GM12878 (cell line): ENCODE measurements at regions not wholly inside any gene's neighbourhood (a gene's known extent, or its start where the extent isn't known, plus 50 kb on each side); places are given as distances from the start of the nearest gene placed in this dataset.

ENCODE experiments used
- ATAC-seq: fragments of 200-7000 bp; cut with Tn5 transposase; 3 replicates; pipeline ENCODE4 v1.9.1; 2020; ENCODE audit warnings: mild to moderate bottlenecking, moderate library complexity
- BruUV-seq: library from RNA; stranded (reverse); fragments of 400-500 nt; replicated peaks from 2 replicates; lab custom pipeline; 2021; lab: Mats Ljungman, UMichigan
- CTCF ChIA-PET: fragments of 300-600 bp; sonication (Branson Sonifier 250); formaldehyde crosslinking; extraction: SDS; loops from one replicate; lab custom pipeline; 2021; ENCODE audit warnings: inconsistent platforms; lab: Yijun Ruan, JAX
- POLR2A ChIA-PET: fragments of 350-600 bp; formaldehyde crosslinking; extraction: SDS; loops from one replicate; lab custom pipeline; 2021; ENCODE audit warnings: inconsistent platforms; lab: Charles Lee
- RAD21 ChIA-PET: fragments of 300-600 bp; sonication (Branson Sonifier 250); formaldehyde crosslinking; loops from one replicate; lab custom pipeline; 2023; ENCODE audit warnings: antibody characterized with exemption; ENCODE audit not compliant: unreplicated experiment; lab: Charles Lee
- SMC1A ChIA-PET: fragments of 300-600 bp; sonication (Branson Sonifier 250); formaldehyde crosslinking; loops from one replicate; lab custom pipeline; 2023; ENCODE audit not compliant: unreplicated experiment, uncharacterized antibody; lab: Charles Lee
- DNase-seq: peaks from one replicate; pipeline ENCODE4 v3.0.0-alpha.2; 2011; ENCODE audit warnings: low read depth, low spot score
- FAIRE-seq: peaks from 3 replicates; lab custom pipeline; 2011; peaks lifted over from hg19 to GRCh38; lab: Jason Lieb, UNC
- H2AFZ ChIP-seq: 2 replicates; pipeline ENCODE4 v1.6.0; 2011; ENCODE audit warnings: low read depth, low read length, control low read depth; ENCODE audit not compliant: control insufficient read depth
- H3K27ac ChIP-seq: 2 replicates; pipeline ENCODE4 v1.5.1; 2011; ENCODE audit warnings: control low read depth; ENCODE audit not compliant: control insufficient read depth, insufficient read depth
- H3K27me3 ChIP-seq, 2 experiments: replicated peaks in 1 of 2; 2 replicates each; pipeline versions ENCODE4 v1.6.0 to v1.6.1; 2011; ENCODE audit warnings: low read length in 1 of 2; ENCODE audit not compliant: control insufficient read depth in 2 of 2, insufficient read depth in 2 of 2
- H3K36me3 ChIP-seq, 2 experiments: 2 replicates each; pipeline ENCODE4 v1.5.1; 2011; ENCODE audit warnings: low read length in 1 of 2; ENCODE audit not compliant: control insufficient read depth in 2 of 2, insufficient read depth in 2 of 2
- H3K4me1 ChIP-seq: 2 replicates; pipeline ENCODE4 v1.6.1; 2011; ENCODE audit warnings: mild to moderate bottlenecking, low read length, moderate library complexity, mixed read lengths; ENCODE audit not compliant: control insufficient read depth, insufficient read depth
- H3K4me2 ChIP-seq: 2 replicates; pipeline ENCODE4 v1.6.0; 2011; ENCODE audit warnings: control low read depth; ENCODE audit not compliant: control insufficient read depth, insufficient read depth
- H3K4me3 ChIP-seq: fragments of 200-600 bp; sonication (generic); 2 replicates; pipeline ENCODE4 v1.5.1; 2016
- H3K79me2 ChIP-seq: 2 replicates; pipeline ENCODE4 v1.6.0; 2011; ENCODE audit warnings: low read length; ENCODE audit not compliant: control insufficient read depth, insufficient read depth
- H3K9ac ChIP-seq: 2 replicates; pipeline ENCODE4 v1.8.0; 2011; ENCODE audit warnings: low read length, control low read depth, mixed read lengths; ENCODE audit not compliant: control insufficient read depth, insufficient read depth
- H3K9me3 ChIP-seq: replicated peaks from 3 replicates; pipeline ENCODE4 v1.5.1; 2011; ENCODE audit warnings: mild to moderate bottlenecking, low read length; ENCODE audit not compliant: control insufficient read depth, insufficient read depth
- H4K20me1 ChIP-seq: 2 replicates; pipeline ENCODE4 v1.6.0; 2011; ENCODE audit not compliant: control insufficient read depth, insufficient read depth
- BMI1 ChIP-seq: fragments of 450-650 bp; IDR thresholded peaks from 2 replicates; pipeline ENCODE4 v1.6.1; 2016; ENCODE audit warnings: mild to moderate bottlenecking, moderate library complexity, borderline replicate concordance
- CEBPB ChIP-seq, 2 experiments: fragments of 150-350 bp in 1 of 2; IDR thresholded peaks; 2 replicates each; pipeline ENCODE4 v1.6.1; 2012 to 2014; ENCODE audit warnings: low read depth in 2 of 2, low read length in 2 of 2, borderline replicate concordance in 1 of 2, inconsistent platforms in 1 of 2
- CHD1 ChIP-seq: IDR thresholded peaks from 2 replicates; pipeline ENCODE4 v1.6.1; 2012; ENCODE audit warnings: low read depth, low read length, improper control_type of control experiment
- CREM ChIP-seq: IDR thresholded peaks from 2 replicates; pipeline ENCODE4 v1.6.1; 2014; ENCODE audit warnings: antibody characterized with exemption, low read depth
- ESRRA ChIP-seq: IDR thresholded peaks from 2 replicates; pipeline ENCODE4 v1.6.1; 2012; ENCODE audit warnings: mild to moderate bottlenecking, low read length, improper control_type of control experiment
- KLF5 ChIP-seq: fragments of 450-650 bp; IDR thresholded peaks from 2 replicates; pipeline ENCODE4 v1.6.1; 2014; ENCODE audit warnings: mild to moderate bottlenecking; ENCODE audit not compliant: partially characterized antibody
- MTA2 ChIP-seq: fragments of 450-650 bp; IDR thresholded peaks from 2 replicates; pipeline ENCODE4 v1.6.1; 2016; ENCODE audit warnings: low read depth, mild to moderate bottlenecking, moderate library complexity
- NFXL1 ChIP-seq: fragments of 450-650 bp; IDR thresholded peaks from 2 replicates; pipeline ENCODE4 v1.6.1; 2017; ENCODE audit warnings: antibody characterized with exemption, mild to moderate bottlenecking, borderline replicate concordance
- SIN3A ChIP-seq: IDR thresholded peaks from 2 replicates; pipeline ENCODE4 v1.6.1; 2012; ENCODE audit warnings: low read depth, low read length, improper control_type of control experiment
- SMAD5 ChIP-seq: IDR thresholded peaks from 2 replicates; pipeline ENCODE4 v1.6.1; 2016; ENCODE audit warnings: antibody characterized with exemption, low read depth
- SREBF2 ChIP-seq: IDR thresholded peaks from 2 replicates; pipeline ENCODE4 v1.6.1; 2012; ENCODE audit warnings: mild to moderate bottlenecking, low read length
- WGBS: methylation state at CpG from one replicate; pipeline ENCODE4 v1.1.6; 2016; ENCODE audit warnings: low lambda C conversion rate; ENCODE audit not compliant: insufficient replicate concordance, insufficient coverage; ENCODE audit errors: missing lambda C conversion rate; 5-methylcytosine and 5-hydroxymethylcytosine counted together
- in situ Hi-C: fragments of 300-500 bp; cut with MboI; formaldehyde crosslinking; loops from 9 replicates; pipeline ENCODE4 v1.14.3; 2018; ENCODE audit warnings: mixed read lengths
- intact Hi-C: fragments of 100-400 bp; cut with micrococcal nuclease; formaldehyde crosslinking; loops from one replicate; pipeline ENCODE4 v1.14.2; 2022; ENCODE audit not compliant: unreplicated experiment
- TF ChIP-seq, protein P1 (sequence below): fragments of 450-650 bp; formaldehyde crosslinking; IDR thresholded peaks from 2 replicates; pipeline ENCODE4 v1.4.0; 2022; ENCODE audit warnings: mild to moderate bottlenecking, moderate library complexity
- TF ChIP-seq, protein P2 (sequence below): fragments of 450-650 bp; IDR thresholded peaks from 2 replicates; pipeline ENCODE4 v1.6.1; 2014; ENCODE audit warnings: mild to moderate bottlenecking
- TF ChIP-seq, protein P3 (sequence below): fragments of 450-650 bp; IDR thresholded peaks from 2 replicates; pipeline ENCODE4 v1.6.1; 2016; ENCODE audit warnings: mild to moderate bottlenecking, moderate library complexity, borderline replicate concordance

DNA sequence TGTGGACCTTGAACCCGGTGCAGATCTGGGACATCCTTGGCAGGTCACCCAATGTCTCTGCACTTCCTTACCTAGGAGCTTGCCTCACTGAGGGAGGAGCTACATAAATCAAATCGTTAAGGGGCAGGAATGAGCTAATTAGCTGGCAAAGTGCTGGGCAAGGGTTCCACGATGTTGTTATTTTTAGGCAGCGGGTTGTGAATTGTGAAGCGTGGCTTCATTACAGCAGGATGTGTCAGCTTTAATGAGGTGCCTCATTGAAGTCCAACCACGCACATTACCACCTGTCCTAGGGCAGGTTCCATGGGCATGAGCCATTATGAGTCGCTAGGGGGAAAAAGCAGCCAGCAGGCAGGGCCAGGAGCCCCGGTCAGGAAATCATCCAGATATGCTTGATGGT is 127.0 kb upstream of the AGAP1 start:
- TF ChIP-seq BMI1 (no peak), CHD1 (no peak), CEBPB (IDR thresholded peaks at IDR 0.05; ENCODE audit: borderline replicate concordance in 1 of 2, low read depth in 2 of 2, low read length in 2 of 2) (no peak), SMAD5 (no peak), CREM (no peak), NFXL1 (no peak), SIN3A (no peak), SREBF2 (no peak), MTA2 (no peak), KLF5 (no peak), ESRRA (no peak)
- TF ChIP-seq, protein P1, sequence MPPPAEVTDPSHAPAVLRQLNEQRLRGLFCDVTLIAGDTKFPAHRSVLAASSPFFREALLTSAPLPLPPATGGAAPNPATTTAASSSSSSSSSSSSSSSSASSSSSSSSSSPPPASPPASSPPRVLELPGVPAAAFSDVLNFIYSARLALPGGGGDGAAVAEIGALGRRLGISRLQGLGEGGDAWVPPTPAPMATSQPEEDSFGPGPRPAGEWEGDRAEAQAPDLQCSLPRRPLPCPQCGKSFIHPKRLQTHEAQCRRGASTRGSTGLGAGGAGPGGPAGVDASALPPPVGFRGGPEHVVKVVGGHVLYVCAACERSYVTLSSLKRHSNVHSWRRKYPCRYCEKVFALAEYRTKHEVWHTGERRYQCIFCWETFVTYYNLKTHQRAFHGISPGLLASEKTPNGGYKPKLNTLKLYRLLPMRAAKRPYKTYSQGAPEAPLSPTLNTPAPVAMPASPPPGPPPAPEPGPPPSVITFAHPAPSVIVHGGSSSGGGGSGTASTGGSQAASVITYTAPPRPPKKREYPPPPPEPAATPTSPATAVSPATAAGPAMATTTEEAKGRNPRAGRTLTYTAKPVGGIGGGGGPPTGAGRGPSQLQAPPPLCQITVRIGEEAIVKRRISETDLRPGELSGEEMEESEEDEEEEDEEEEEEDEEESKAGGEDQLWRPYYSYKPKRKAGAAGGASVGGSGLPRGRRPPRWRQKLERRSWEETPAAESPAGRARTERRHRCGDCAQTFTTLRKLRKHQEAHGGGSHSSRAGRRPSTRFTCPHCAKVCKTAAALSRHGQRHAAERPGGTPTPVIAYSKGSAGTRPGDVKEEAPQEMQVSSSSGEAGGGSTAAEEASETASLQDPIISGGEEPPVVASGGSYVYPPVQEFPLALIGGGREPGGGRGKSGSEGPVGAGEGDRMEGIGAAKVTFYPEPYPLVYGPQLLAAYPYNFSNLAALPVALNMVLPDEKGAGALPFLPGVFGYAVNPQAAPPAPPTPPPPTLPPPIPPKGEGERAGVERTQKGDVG, result no peak
- TF ChIP-seq, protein P2, sequence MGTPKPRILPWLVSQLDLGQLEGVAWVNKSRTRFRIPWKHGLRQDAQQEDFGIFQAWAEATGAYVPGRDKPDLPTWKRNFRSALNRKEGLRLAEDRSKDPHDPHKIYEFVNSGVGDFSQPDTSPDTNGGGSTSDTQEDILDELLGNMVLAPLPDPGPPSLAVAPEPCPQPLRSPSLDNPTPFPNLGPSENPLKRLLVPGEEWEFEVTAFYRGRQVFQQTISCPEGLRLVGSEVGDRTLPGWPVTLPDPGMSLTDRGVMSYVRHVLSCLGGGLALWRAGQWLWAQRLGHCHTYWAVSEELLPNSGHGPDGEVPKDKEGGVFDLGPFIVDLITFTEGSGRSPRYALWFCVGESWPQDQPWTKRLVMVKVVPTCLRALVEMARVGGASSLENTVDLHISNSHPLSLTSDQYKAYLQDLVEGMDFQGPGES, result no peak
- TF ChIP-seq, protein P3, sequence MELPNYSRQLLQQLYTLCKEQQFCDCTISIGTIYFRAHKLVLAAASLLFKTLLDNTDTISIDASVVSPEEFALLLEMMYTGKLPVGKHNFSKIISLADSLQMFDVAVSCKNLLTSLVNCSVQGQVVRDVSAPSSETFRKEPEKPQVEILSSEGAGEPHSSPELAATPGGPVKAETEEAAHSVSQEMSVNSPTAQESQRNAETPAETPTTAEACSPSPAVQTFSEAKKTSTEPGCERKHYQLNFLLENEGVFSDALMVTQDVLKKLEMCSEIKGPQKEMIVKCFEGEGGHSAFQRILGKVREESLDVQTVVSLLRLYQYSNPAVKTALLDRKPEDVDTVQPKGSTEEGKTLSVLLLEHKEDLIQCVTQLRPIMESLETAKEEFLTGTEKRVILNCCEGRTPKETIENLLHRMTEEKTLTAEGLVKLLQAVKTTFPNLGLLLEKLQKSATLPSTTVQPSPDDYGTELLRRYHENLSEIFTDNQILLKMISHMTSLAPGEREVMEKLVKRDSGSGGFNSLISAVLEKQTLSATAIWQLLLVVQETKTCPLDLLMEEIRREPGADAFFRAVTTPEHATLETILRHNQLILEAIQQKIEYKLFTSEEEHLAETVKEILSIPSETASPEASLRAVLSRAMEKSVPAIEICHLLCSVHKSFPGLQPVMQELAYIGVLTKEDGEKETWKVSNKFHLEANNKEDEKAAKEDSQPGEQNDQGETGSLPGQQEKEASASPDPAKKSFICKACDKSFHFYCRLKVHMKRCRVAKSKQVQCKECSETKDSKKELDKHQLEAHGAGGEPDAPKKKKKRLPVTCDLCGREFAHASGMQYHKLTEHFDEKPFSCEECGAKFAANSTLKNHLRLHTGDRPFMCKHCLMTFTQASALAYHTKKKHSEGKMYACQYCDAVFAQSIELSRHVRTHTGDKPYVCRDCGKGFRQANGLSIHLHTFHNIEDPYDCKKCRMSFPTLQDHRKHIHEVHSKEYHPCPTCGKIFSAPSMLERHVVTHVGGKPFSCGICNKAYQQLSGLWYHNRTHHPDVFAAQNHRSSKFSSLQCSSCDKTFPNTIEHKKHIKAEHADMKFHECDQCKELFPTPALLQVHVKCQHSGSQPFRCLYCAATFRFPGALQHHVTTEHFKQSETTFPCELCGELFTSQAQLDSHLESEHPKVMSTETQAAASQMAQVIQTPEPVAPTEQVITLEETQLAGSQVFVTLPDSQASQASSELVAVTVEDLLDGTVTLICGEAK, result no peak
- in situ Hi-C loops (no loop called here), intact Hi-C loops (no loop called here)
- ChIA-PET CTCF (no interaction called here), SMC1A (no interaction called here), RAD21 (no interaction called here), POLR2A (no interaction called here)
- no peaks in the 10 kb centered on the region for H3K79me2 ChIP-seq
- no peaks in the 10 kb centered on the region for H3K4me1 ChIP-seq
- no peak overlapping the region for H3K4me2 ChIP-seq
- FAIRE-seq, result no peak
- H3K27ac ChIP-seq, result no peak overlapping the region
- no peaks in the 10 kb centered on the region for H3K27me3 ChIP-seq
- no peak overlapping the region for H2AFZ ChIP-seq
- 4% methylated on average over 8 of the region's 8 CpGs for WGBS
- ATAC-seq, result no peak
- DNase-seq, result no peak
- H3K4me3 ChIP-seq, result no peak overlapping the region
- no peaks in the 10 kb centered on the region for H4K20me1 ChIP-seq
- BruUV-seq, result no TSS peak
- no peaks in the 10 kb centered on the region for H3K36me3 ChIP-seq
- no peak overlapping the region for H3K9ac ChIP-seq
- no peaks in the 10 kb centered on the region for H3K9me3 ChIP-seq
